Nephron (organoid): ENCODE measurements at regions not wholly inside any gene's neighbourhood (a gene's known extent, or its start where the extent isn't known, plus 50 kb on each side); places are given as distances from the start of the nearest gene placed in this dataset.
A peak's percentile ranks its signal among the peaks of the same experiment; 100 is the strongest.

Experiments used
- H3K27ac Mint-ChIP-seq, 3 experiments: 2 replicates each; pipeline ENCODE4 v1.8.0; 2020; ENCODE audit warnings: mixed read lengths in 3 of 3, mild to moderate bottlenecking in 2 of 3, moderate library complexity in 1 of 3
- H3K27me3 Mint-ChIP-seq: 2 replicates; pipeline ENCODE4 v1.8.0; 2021; ENCODE audit warnings: low read depth, mild to moderate bottlenecking, moderate library complexity, mixed read lengths
- H3K36me3 Mint-ChIP-seq: 2 replicates; pipeline ENCODE4 v1.8.0; 2020; ENCODE audit warnings: low read depth, mixed read lengths
- H3K4me1 Mint-ChIP-seq: 2 replicates; pipeline ENCODE4 v1.8.0; 2020; ENCODE audit warnings: mixed read lengths
- H3K4me3 Mint-ChIP-seq, 3 experiments: 2 replicates each; pipeline ENCODE4 v1.8.0; 2020; ENCODE audit warnings: mild to moderate bottlenecking in 3 of 3, mixed read lengths in 3 of 3, moderate library complexity in 2 of 3
- H3K9me3 Mint-ChIP-seq: 2 replicates; pipeline ENCODE4 v1.8.0; 2020; ENCODE audit warnings: mixed read lengths
- CTCF ChIP-seq, 3 experiments: fragments of 200-600 bp; sonication (generic); IDR thresholded peaks; one replicate each; pipeline ENCODE4 v1.5.0; 2021; ENCODE audit warnings: antibody characterized with exemption in 3 of 3; ENCODE audit not compliant: unreplicated experiment in 3 of 3

- H3K4me3 Mint-ChIP-seq = no peak overlapping the region
- no peaks in the 10 kb centered on the region for H3K9me3 Mint-ChIP-seq
- no peak overlapping the region for H3K27ac Mint-ChIP-seq
- peaks cover 4% of the 10 kb centered on the region for H3K4me1 Mint-ChIP-seq
- H3K27me3 Mint-ChIP-seq = peaks cover 22% of the 10 kb centered on the region
- H3K36me3 Mint-ChIP-seq = no peaks in the 10 kb centered on the region
- TF ChIP-seq CTCF (IDR thresholded peaks at IDR 0.05; ENCODE audit: unreplicated experiment in 3 of 3) = no peak
These were observed 118.7 kb downstream of the IER5 start for GRCh38 chr1:181206979-181207790.

- peaks cover 4% of the 10 kb centered on the region for H3K4me1 Mint-ChIP-seq
These were observed 119.6 kb downstream of the IER5 start for GRCh38 chr1:181208083-181208482.

GRCh38 chr1:181208967-181209366 lies 120.5 kb downstream of the IER5 start:
- no peak for TF ChIP-seq CTCF (IDR thresholded peaks at IDR 0.05; ENCODE audit: unreplicated experiment in 3 of 3)
- H3K9me3 Mint-ChIP-seq = no peaks in the 10 kb centered on the region
- H3K27me3 Mint-ChIP-seq = peaks cover 21% of the 10 kb centered on the region

More at GRCh38 chr1:181208083-181208482, 119.6 kb downstream of the IER5 start:
- H3K36me3 Mint-ChIP-seq = no peaks in the 10 kb centered on the region
- no peak overlapping the region for H3K27ac Mint-ChIP-seq
- H3K4me3 Mint-ChIP-seq = no peak overlapping the region
- no peaks in the 10 kb centered on the region for H3K9me3 Mint-ChIP-seq
- peaks cover 22% of the 10 kb centered on the region for H3K27me3 Mint-ChIP-seq
- no peak for TF ChIP-seq CTCF (IDR thresholded peaks at IDR 0.05; ENCODE audit: unreplicated experiment in 3 of 3)

GRCh38 chr1:181213056-181213455 lies 124.6 kb downstream of the IER5 start:
- no peak for TF ChIP-seq CTCF (IDR thresholded peaks at IDR 0.05; ENCODE audit: unreplicated experiment in 3 of 3)
- Mint-ChIP-seq H3K4me3 (no peak overlapping the region), H3K27ac (no peak overlapping the region), H3K36me3 (peaks cover 4% of the 10 kb centered on the region), H3K27me3 (peaks cover 19% of the 10 kb centered on the region), H3K4me1 (no peaks in the 10 kb centered on the region), H3K9me3 (no peaks in the 10 kb centered on the region)

More at GRCh38 chr1:181208967-181209366, 120.5 kb downstream of the IER5 start:
- peaks cover 4% of the 10 kb centered on the region for H3K4me1 Mint-ChIP-seq
- H3K36me3 Mint-ChIP-seq = no peaks in the 10 kb centered on the region
- no peak overlapping the region for H3K4me3 Mint-ChIP-seq
- no peak overlapping the region for H3K27ac Mint-ChIP-seq

- no peak for TF ChIP-seq CTCF (IDR thresholded peaks at IDR 0.05; ENCODE audit: unreplicated experiment in 3 of 3)
- no peaks in the 10 kb centered on the region for H3K4me1 Mint-ChIP-seq
- no peaks in the 10 kb centered on the region for H3K9me3 Mint-ChIP-seq
- peaks cover 11% of the 10 kb centered on the region for H3K27me3 Mint-ChIP-seq
- H3K36me3 Mint-ChIP-seq = peaks cover 4% of the 10 kb centered on the region
- no peak overlapping the region for H3K4me3 Mint-ChIP-seq
- peak overlapping the region in 1 of 3 experiments; percentile 62 for H3K27ac Mint-ChIP-seq
These were observed 128.1 kb downstream of the IER5 start for GRCh38 chr1:181216591-181216994.

- no peak for TF ChIP-seq CTCF (IDR thresholded peaks at IDR 0.05; ENCODE audit: unreplicated experiment in 3 of 3)
- Mint-ChIP-seq H3K4me3 (no peak overlapping the region), H3K27ac (no peak overlapping the region), H3K9me3 (peaks cover 11% of the 10 kb centered on the region), H3K27me3 (peaks cover 3% of the 10 kb centered on the region), H3K36me3 (peaks cover 4% of the 10 kb centered on the region), H3K4me1 (no peaks in the 10 kb centered on the region)
These were observed 131.4 kb downstream of the IER5 start for GRCh38 chr1:181219938-181220337.
